K562 (cell line): ENCODE measurements at regions not wholly inside any gene's neighbourhood (a gene's known extent, or its start where the extent isn't known, plus 50 kb on each side); places are given as distances from the start of the nearest gene placed in this dataset.

Experiments
- ATAC-seq: fragments of 200-7000 bp; cut with Tn5 transposase; 3 replicates; pipeline ENCODE4 v1.9.1; 2020; ENCODE audit warnings: moderate library complexity
- BruUV-seq: library from RNA; stranded (reverse); fragments of 400-500 nt; replicated peaks from 2 replicates; lab custom pipeline; 2021; lab: Mats Ljungman, UMichigan
- CTCF ChIA-PET: fragments of 300-600 bp; formaldehyde crosslinking; extraction: SDS; loops from one replicate; lab custom pipeline; 2021; ENCODE audit warnings: low intra/inter-chr PET ratio; lab: Yijun Ruan, JAX
- POLR2A ChIA-PET: fragments of 300-600, 350-650 bp; sonication (Branson Sonifier 250); formaldehyde crosslinking; extraction: SDS; loops from one replicate; lab custom pipeline; 2021; ENCODE audit warnings: antibody characterized with exemption, inconsistent platforms; lab: Yijun Ruan, JAX
- DNase-seq, 4 experiments: peaks; one replicate each; pipeline versions ENCODE4 v3.0.0 to v3.0.0-alpha.2; 2011 to 2018; ENCODE audit warnings: low spot score in 3 of 4, mixed read lengths in 3 of 4; ENCODE audit errors: extremely low read depth in 1 of 4
- FAIRE-seq: peaks from 2 replicates; lab custom pipeline; 2011; peaks lifted over from hg19 to GRCh38; lab: Jason Lieb, UNC
- H2AFZ ChIP-seq: 2 replicates; pipeline ENCODE4 v1.6.0; 2011; ENCODE audit warnings: low read depth, low read length, control low read depth, inconsistent platforms
- H3K27ac ChIP-seq: fragments of 200-600 bp; 3 replicates; pipeline ENCODE4 v1.8.0; 2011; ENCODE audit warnings: low read depth, mild to moderate bottlenecking, control low read depth, inconsistent platforms, low read length, moderate library complexity, mixed read lengths; ENCODE audit errors: extremely low read depth
- H3K27me3 ChIP-seq, 2 experiments: fragments of 300-600 bp in 1 of 2; 2 replicates in 1 of 2; 3 replicates in 1 of 2; pipeline versions ENCODE4 v1.6.0 to v1.8.0; 2011; ENCODE audit warnings: inconsistent platforms in 2 of 2, low read length in 2 of 2, mild to moderate bottlenecking in 1 of 2, mixed read lengths in 1 of 2, moderate library complexity in 1 of 2; ENCODE audit not compliant: control insufficient read depth in 2 of 2, insufficient read depth in 2 of 2
- H3K36me3 ChIP-seq: fragments of 300-600 bp; 3 replicates; pipeline ENCODE4 v1.8.0; 2011; ENCODE audit warnings: mild to moderate bottlenecking, low read length, inconsistent platforms; ENCODE audit not compliant: control insufficient read depth, insufficient read depth
- H3K4me1 ChIP-seq, 2 experiments: fragments of 200-600 bp in 1 of 2; replicated peaks in 1 of 2; 2 replicates in 1 of 2; 3 replicates in 1 of 2; pipeline versions ENCODE4 v1.5.1 to v1.8.0; 2011; ENCODE audit warnings: inconsistent platforms in 2 of 2, low read length in 2 of 2, mild to moderate bottlenecking in 1 of 2, mixed read lengths in 1 of 2, moderate library complexity in 1 of 2; ENCODE audit not compliant: control insufficient read depth in 2 of 2, insufficient read depth in 2 of 2
- H3K4me2 ChIP-seq: 2 replicates; pipeline ENCODE4 v1.6.1; 2011; ENCODE audit warnings: low read length, control low read depth, inconsistent platforms, mixed read lengths; ENCODE audit not compliant: insufficient read depth
- H3K4me3 ChIP-seq: fragments of 200-600 bp; sonication (generic), shearing (Covaris generic); 2 replicates; pipeline ENCODE4 v1.5.1; 2016; ENCODE audit warnings: control low read depth, inconsistent platforms
- H3K79me2 ChIP-seq: fragments of 200-600 bp; 3 replicates; pipeline ENCODE4 v1.8.0; 2011; ENCODE audit warnings: low read length, inconsistent platforms; ENCODE audit not compliant: control insufficient read depth, insufficient read depth
- H3K9ac ChIP-seq, 2 experiments: 2 replicates each; pipeline versions ENCODE4 v1.6.0 to v1.6.1; 2011; ENCODE audit warnings: low read depth in 2 of 2, low read length in 2 of 2, control low read depth in 1 of 2, inconsistent platforms in 1 of 2, mild to moderate bottlenecking in 1 of 2, mixed read lengths in 1 of 2; ENCODE audit not compliant: insufficient read depth in 1 of 2
- H3K9me1 ChIP-seq: one replicate; pipeline ENCODE4 v1.6.0; 2011; ENCODE audit warnings: inconsistent platforms, mild to moderate bottlenecking, low read length, moderate library complexity; ENCODE audit not compliant: control insufficient read depth, insufficient read depth
- H3K9me3 ChIP-seq: replicated peaks from 2 replicates; pipeline ENCODE4 v1.5.1; 2011; ENCODE audit warnings: low read depth, low read length, inconsistent platforms; ENCODE audit not compliant: control insufficient read depth, insufficient read depth
- H4K20me1 ChIP-seq: replicated peaks from 2 replicates; pipeline ENCODE4 v1.6.1; 2011; ENCODE audit warnings: low read length, inconsistent platforms, mixed read lengths; ENCODE audit not compliant: control insufficient read depth, insufficient read depth
- COPS2 ChIP-seq: fragments of 450-650 bp; conservative IDR thresholded peaks from 2 replicates; pipeline ENCODE4 v1.6.1; 2016; ENCODE audit warnings: mild to moderate bottlenecking, moderate library complexity
- KHSRP ChIP-seq: fragments of 450-650 bp; IDR thresholded peaks from 2 replicates; pipeline ENCODE4 v1.6.1; 2017
- POLR2AphosphoS2 ChIP-seq: IDR thresholded peaks from 2 replicates; pipeline ENCODE4 v1.6.1; 2012; ENCODE audit warnings: low read length, improper control_type of control experiment
- SRF ChIP-seq, 2 experiments: fragments of 250-450, 450-650 bp in 1 of 2; sonication (Bioruptor Pico) in 1 of 2; sonication (generic) in 1 of 2; formaldehyde crosslinking; IDR thresholded peaks; 2 replicates each; pipeline versions ENCODE4 v1.5.0 to v1.5.1; 2020 to 2022; ENCODE audit warnings: mild to moderate bottlenecking in 1 of 2, missing genetic modification reagents in 1 of 2
- ZBED1 ChIP-seq: IDR thresholded peaks from 2 replicates; pipeline ENCODE4 v1.6.1; 2014
- ZNF197 ChIP-seq: fragments of 200-800 bp; sonication (Bioruptor generic); IDR thresholded peaks from 2 replicates; pipeline ENCODE4 v1.6.1; 2016; ENCODE audit warnings: low read depth, missing genetic modification characterization, missing compliant biosample characterization
- WGBS: fragments of 100-300 bp; shearing (Covaris generic); methylation state at CpG from one replicate; pipeline ENCODE4 v1.1.6; 2016; ENCODE audit warnings: low coverage, mixed read lengths; ENCODE audit not compliant: insufficient coverage; ENCODE audit errors: missing lambda C conversion rate; 5-methylcytosine and 5-hydroxymethylcytosine counted together
- in situ Hi-C: fragments of 300-500 bp; cut with MboI; formaldehyde crosslinking; loops from 4 replicates; pipeline ENCODE4 v1.15.0; 2018; ENCODE audit warnings: inconsistent platforms, mixed read lengths
- intact Hi-C: fragments of 100-400 bp; cut with micrococcal nuclease; formaldehyde crosslinking; loops from 2 replicates; pipeline ENCODE4 v1.14.2; 2022
- TF ChIP-seq, protein P1 (sequence below): sonication (generic); formaldehyde crosslinking; IDR thresholded peaks from 2 replicates; pipeline ENCODE4 v1.8.0; 2022; ENCODE audit warnings: mild to moderate bottlenecking, missing genetic modification reagents

DNA sequence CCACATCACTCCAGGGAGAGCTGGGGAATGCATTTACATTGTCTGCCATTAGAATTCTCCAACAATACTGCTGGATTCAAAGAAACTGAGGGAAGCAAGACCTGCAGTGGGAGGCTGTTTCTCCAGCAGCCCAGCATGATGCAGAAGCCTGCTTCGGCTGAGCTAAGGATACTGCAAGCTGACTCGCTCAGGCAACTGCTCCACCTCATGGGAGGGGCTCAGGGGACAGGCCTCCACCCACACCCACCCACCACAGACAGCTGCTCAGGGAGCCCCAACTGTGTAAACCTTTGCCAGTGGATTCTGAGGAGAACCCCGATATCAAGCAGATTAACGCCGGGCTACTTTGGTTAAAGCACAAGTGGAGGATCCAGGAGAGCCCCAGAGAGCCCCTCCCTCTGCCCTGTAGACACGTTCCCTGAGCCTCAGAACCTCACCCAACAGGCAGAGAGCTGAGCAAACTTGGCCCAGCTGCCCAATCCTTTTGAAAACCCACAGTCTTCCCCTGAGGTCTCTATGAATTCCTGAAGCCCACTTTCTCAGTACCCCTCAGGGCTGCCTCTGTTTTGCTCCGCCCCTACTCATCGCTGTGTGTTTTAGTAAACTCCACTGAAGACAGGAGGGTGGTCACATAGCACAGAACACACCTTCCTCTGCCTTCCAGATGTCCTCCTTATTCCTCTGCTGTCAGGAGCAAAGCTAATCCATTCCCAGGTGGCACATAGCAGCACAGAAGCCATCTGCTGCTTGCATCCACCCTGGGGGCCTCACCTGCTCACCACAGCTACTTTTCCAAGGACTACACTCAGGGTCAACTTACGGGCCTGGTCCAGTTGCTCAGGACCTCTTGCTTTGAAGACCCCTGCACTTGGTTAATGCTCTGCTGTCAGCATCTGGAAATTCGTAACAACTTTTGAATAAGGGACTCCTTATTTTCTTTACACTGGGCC, 269.0 kb downstream of the ABHD5 start:
- H3K9me1 ChIP-seq, result no peaks in the 10 kb centered on the region
- ATAC-seq, result no peak
- in situ Hi-C loops, result no loop called here
- peaks cover 18 to 23% of the 10 kb centered on the region in 2 experiments for H3K27me3 ChIP-seq
- no peak overlapping the region for H3K4me2 ChIP-seq
- no peak for TF ChIP-seq COPS2
- no peak for TF ChIP-seq ZNF197 (CRISPR knock-in tag)
- no peak for TF ChIP-seq SRF (CRISPR knock-in tag; IDR thresholded peaks at IDR 0.05)
- TF ChIP-seq POLR2AphosphoS2, result no peak
- TF ChIP-seq, protein P1, sequence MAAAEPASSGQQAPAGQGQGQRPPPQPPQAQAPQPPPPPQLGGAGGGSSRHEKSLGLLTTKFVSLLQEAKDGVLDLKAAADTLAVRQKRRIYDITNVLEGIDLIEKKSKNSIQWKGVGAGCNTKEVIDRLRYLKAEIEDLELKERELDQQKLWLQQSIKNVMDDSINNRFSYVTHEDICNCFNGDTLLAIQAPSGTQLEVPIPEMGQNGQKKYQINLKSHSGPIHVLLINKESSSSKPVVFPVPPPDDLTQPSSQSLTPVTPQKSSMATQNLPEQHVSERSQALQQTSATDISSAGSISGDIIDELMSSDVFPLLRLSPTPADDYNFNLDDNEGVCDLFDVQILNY (CRISPR knock-in tag), result no peak
- no peak for TF ChIP-seq KHSRP
- TF ChIP-seq ZBED1, result no peak
- no peak overlapping the region for H3K9ac ChIP-seq
- no peak overlapping the region for H3K27ac ChIP-seq
- H3K4me3 ChIP-seq, result no peak overlapping the region
- H3K79me2 ChIP-seq, result no peaks in the 10 kb centered on the region
- ChIA-PET POLR2A (interaction anchor here (1.0 kb wide), 2 partner anchors 10 to 50 kb away, joined by 3 to 4 read pairs; no protein-coding TSS in a partner anchor), CTCF (no interaction called here)
- H3K9me3 ChIP-seq, result no peaks in the 10 kb centered on the region
- no peaks in the 10 kb centered on the region for H4K20me1 ChIP-seq
- FAIRE-seq, result no peak
- intact Hi-C loops, result no loop called here
- no peak for DNase-seq
- BruUV-seq, result no TSS peak
- WGBS, result under 1% methylated on average over 10 of the region's 10 CpGs
- no peaks in the 10 kb centered on the region for H3K4me1 ChIP-seq
- H3K36me3 ChIP-seq, result no peaks in the 10 kb centered on the region
- H2AFZ ChIP-seq, result no peak overlapping the region
